ENCODE measurements at regions not wholly inside any gene's neighbourhood (a gene's known extent, or its start where the extent isn't known, plus 50 kb on each side); places are given as distances from the start of the nearest gene placed in this dataset.
A peak's percentile ranks its signal among the peaks of the same experiment; 100 is the strongest.

- no peak for DNase-seq (ENCODE audit: low read depth)
These were observed 168.6 kb upstream of the RGMB start for GRCh38 chr5:98604721-98605425.

DNA sequence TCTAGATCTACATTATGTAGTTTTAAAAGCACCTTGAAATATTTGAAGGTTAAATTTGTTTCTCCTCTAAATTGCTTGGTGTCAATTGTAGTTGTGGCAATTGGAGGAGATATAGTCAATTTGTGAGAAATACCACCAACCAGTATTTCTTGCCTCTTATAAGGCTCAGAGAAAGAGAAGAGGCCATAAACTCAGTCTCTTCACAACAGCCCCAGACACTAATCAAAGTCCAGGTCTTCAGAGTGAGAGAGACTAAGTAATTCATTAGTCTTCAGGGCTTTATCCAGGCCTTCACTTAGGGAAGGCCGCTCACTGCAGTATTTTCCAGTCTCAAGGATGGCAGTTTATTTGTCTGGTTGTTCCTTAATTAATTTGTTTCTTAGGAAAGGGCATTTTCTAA lies 168.0 kb upstream of the RGMB start:
- no peak for DNase-seq (ENCODE audit: low read depth)

GRCh38 chr5:98606961-98607360 lies 166.5 kb upstream of the RGMB start:
- no peak for DNase-seq (ENCODE audit: low read depth)

DNA sequence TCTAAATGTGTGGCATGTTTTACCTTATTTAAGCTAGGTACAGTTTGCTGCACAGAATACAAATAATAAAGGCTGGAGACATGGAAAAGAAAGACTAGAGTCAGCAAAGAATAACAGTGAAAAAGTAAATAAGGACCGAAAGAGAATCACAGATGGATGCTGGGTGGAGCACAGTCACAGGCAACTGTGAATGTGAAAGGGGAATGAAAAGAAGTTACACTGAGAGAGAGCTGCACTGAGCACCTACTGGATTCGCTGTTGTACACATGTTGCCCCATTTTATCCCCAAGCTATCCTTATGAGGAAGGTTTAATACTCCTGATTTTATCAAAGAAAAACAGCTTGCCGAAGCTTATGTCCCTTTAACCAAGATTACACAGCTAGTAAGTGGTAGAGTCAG lies 165.4 kb upstream of the RGMB start:
- DNase-seq (ENCODE audit: low read depth) = no peak

DNA sequence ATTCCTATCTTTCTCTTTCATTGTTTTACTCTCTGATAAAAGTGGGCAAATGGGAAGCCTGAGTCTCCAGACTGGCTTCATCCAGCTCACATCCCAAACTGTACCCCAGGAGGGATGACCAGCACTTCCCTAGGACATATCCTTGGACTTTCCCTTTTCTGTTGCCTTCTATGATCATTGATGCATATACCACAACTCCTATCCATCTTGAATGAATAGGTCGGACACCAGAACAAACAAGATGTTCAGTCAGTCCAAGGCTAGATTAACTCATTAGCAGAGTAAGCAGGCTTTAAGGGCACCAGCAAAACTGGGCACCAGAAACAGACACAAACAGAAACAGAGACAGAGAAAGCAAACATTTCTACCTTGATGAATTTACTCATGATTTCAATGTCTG lies 159.1 kb upstream of the RGMB start:
- no peak for DNase-seq (ENCODE audit: low read depth)

DNA sequence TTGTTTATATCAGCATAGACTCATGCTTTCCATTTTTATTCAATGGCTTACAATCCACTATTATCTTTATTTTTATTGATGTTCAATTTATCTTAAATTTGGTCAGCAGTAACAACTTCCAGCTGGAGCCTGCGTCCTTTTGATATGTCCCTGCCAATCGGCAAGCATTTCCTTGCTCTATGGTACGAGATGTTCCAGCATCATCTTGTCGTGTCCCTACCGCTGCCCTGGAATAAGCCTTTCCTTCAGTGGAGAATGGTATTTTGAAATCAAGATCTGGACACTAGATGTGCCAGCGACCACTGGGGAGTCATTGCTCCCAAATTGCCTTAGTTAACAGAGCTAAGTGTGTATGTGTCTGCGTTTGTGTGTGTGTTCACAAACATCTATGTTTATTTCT lies 151.6 kb upstream of the RGMB start:
- no peak for DNase-seq (ENCODE audit: low read depth)

- no peak for DNase-seq (ENCODE audit: low read depth)
These were observed 149.2 kb upstream of the RGMB start for GRCh38 chr5:98624145-98624880.

DNA sequence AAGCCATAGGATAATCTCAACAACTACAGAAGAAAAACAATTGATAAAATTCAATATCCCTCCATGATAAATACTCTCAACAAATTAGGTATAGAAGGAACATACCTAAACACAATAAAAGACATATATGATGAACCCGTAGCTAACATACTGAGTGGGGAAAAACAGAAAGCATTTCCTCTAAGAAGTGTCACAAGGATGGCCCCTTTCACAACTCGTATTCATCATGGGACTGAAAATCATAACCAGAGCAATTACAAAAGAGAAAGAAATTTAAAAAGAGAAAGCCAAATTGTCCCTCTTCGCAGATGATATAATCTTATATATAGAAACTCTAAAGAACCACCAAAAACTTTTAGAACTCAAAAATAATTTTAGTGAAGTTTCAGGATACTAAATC lies 146.3 kb upstream of the RGMB start:
- DNase-seq (ENCODE audit: low read depth) = no peak

GRCh38 chr5:98630621-98631020 lies 142.8 kb upstream of the RGMB start:
- no peak for DNase-seq (ENCODE audit: low read depth)

GRCh38 chr5:98631311-98632054 lies 142.0 kb upstream of the RGMB start:
- peak; percentile 95 for DNase-seq (ENCODE audit: low read depth)

GRCh38 chr5:98635656-98636055 lies 137.8 kb upstream of the RGMB start:
- DNase-seq (ENCODE audit: low read depth) = no peak

- no peak for DNase-seq (ENCODE audit: low read depth)
These were observed 136.3 kb upstream of the RGMB start for GRCh38 chr5:98637116-98637515.

DNA sequence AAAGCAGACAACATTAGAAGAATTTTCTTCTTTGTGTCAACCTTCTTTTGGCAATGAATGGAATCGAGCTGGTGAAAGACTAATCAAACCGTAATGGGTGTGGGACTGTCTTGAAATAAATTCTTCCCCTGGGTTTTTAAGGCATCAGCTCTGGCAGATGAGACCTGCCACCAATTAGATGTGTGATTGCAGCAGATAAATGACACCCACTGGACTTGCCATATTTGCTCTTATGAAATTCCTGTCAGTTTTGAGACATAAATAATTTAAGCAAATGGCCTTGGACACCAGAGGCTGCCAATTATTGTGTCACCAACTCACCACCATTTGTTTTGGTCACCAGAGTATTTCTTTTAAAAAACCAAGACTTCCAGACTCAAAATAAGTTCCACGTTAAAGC lies 135.9 kb upstream of the RGMB start:
- DNase-seq (ENCODE audit: low read depth) = no peak

DNA sequence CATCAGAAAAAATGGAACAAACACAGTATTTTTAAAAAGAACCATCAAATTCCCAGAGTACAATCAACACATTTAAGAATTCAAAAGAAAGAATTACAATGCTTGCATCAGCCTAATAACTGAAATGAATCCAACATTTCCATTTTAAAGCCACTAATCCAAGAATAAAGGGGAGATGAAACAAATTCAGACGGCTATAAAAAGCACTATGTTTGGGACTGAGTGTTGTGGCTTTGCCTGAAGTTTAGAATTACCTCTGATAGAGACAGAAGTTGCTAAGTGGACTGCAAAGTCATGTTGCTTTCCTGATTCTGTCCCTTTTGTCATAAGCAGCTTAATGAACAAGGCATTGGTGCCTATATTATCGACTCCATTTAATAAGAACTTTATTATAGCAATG lies 135.4 kb upstream of the RGMB start:
- DNase-seq (ENCODE audit: low read depth) = no peak

DNA sequence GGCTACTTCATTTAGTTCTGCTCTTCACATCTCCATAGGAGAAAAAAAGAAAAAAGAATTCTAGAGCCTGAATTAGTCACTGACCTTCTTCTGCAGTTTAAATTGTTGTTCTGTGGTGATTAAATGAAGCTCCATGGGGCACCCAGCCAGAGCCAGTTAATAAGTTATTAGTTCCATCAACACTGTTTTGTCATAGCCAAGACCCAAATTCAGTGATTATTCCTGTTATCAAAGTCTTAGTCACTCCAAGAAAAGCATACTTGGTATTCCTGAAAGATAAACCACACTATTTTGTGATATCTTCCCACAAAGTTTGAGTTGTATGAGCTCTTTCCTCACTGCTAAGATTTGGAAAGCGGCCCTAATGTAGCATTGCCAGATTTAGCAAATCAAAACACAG lies 134.8 kb upstream of the RGMB start:
- no peak for DNase-seq (ENCODE audit: low read depth)

GRCh38 chr5:98639274-98639673 lies 134.2 kb upstream of the RGMB start:
- no peak for DNase-seq (ENCODE audit: low read depth)

- no peak for DNase-seq (ENCODE audit: low read depth)
These were observed 131.8 kb upstream of the RGMB start for GRCh38 chr5:98641671-98642070.

GRCh38 chr5:98643569-98643968 lies 129.9 kb upstream of the RGMB start:
- DNase-seq (ENCODE audit: low read depth) = no peak

DNA sequence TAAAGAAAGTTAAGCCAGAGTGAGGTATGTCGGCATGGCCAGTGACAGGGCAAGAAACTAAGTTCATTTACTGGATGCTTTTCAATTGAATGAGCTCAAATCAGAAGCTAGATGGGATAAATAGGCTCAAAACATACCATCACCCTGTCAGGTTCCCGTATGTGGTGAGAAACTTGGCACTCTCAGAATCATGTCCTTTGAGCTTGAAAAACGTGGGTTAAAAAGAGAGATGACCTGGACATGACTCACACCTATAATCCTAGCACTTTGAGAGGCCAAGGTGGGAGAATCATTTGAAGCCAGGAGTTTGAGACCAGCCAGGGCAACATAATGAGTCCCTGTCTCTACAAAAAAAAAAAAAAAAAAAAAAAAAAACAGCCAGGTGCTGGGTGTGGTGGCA lies 121.7 kb upstream of the RGMB start:
- DNase-seq (ENCODE audit: low read depth) = no peak

DNA sequence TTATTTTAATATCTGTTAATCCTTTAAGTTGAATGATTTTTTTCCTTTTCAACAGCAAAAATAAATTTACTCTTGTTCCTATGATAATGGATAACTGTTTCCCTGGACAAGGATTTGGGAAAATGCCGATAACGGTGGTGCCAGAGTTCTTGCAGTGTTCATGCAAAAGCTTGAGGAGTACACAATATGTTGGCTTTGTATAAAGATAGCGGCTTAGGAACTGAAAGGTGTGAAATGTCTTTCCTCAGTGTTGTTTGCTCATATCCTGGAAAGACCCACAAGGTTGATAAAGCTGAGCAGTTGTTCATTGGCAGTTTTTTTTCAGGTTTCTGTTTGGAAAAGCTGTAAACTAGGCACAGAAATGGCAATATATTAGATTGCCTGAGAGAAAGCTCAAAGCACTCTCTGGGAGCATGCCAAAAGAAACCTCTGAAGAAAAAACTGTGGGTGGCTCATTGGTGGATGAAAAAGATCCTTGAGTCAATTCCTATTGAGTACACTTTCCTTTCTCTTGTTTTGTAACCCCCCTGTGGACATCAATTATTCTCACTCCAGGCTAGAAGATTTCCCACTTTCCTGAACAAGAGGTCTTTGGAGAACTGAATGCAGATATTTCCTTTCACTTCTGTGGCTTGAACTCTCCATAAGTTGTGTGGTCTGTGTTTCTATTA lies 117.2 kb upstream of the RGMB start:
- no peak for DNase-seq (ENCODE audit: low read depth)

- no peak for DNase-seq (ENCODE audit: low read depth)
These were observed 116.7 kb upstream of the RGMB start for GRCh38 chr5:98656796-98657195.

GRCh38 chr5:98657559-98657958 lies 115.9 kb upstream of the RGMB start:
- DNase-seq (ENCODE audit: low read depth) = no peak

GRCh38 chr5:98663521-98663920 lies 109.9 kb upstream of the RGMB start:
- no peak for DNase-seq (ENCODE audit: low read depth)
